ENCODE measurements at regions not wholly inside any gene's neighbourhood (a gene's known extent, or its start where the extent isn't known, plus 50 kb on each side); places are given as distances from the start of the nearest gene placed in this dataset.

DNA sequence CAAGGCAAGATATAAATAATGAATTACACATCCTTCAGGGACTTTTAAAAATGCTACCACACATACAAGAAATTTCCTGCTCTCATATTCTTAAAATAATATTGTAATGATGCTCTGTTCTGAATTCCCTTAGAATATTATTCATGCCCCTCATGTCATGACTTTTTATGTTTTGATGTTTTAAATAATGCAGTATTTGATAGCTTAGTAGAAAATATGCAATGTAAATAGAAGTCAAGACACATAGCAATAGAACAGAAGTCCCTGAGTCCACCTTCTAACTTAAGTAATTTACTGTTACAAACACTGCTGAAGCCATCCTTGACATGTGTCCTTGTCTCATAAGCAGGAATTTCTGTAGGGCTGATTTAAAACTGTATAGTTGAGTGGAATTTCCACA lies 1071.2 kb upstream of the LCORL start:
- H3K4me1 ChIP-seq (ENCODE audit: control insufficient read depth in 1 of 2, insufficient read depth in 2 of 2, low read depth in 1 of 2, low read length in 1 of 2) = no peaks in the 10 kb centered on the region

DNA sequence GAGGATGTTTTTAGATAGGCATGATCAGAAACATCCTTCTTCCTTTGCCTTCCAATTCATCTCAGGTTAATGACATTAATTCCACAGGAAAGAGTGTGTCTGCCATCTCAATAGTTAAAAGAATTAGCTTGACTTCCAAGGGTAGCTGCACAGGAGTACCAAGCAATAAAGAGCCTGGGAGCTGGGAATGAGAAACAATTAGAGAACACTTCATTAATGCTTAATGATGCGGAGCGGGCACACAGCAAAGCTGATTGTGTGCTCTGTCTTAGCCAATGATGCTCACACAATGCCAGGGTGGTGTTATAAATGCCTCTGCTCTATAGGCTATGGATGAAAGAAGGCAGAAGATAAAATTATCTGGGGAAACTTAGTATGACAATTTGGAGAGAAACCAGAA lies 1052.5 kb upstream of the LCORL start:
- 62% methylated on average over 2 of the region's 2 CpGs for WGBS (ENCODE audit: low lambda C conversion rate)
- no peak for TF ChIP-seq TAF1 (IDR thresholded peaks at IDR 0.05; ENCODE audit: borderline replicate concordance, low read depth, low read length)
- TF ChIP-seq, protein P1, sequence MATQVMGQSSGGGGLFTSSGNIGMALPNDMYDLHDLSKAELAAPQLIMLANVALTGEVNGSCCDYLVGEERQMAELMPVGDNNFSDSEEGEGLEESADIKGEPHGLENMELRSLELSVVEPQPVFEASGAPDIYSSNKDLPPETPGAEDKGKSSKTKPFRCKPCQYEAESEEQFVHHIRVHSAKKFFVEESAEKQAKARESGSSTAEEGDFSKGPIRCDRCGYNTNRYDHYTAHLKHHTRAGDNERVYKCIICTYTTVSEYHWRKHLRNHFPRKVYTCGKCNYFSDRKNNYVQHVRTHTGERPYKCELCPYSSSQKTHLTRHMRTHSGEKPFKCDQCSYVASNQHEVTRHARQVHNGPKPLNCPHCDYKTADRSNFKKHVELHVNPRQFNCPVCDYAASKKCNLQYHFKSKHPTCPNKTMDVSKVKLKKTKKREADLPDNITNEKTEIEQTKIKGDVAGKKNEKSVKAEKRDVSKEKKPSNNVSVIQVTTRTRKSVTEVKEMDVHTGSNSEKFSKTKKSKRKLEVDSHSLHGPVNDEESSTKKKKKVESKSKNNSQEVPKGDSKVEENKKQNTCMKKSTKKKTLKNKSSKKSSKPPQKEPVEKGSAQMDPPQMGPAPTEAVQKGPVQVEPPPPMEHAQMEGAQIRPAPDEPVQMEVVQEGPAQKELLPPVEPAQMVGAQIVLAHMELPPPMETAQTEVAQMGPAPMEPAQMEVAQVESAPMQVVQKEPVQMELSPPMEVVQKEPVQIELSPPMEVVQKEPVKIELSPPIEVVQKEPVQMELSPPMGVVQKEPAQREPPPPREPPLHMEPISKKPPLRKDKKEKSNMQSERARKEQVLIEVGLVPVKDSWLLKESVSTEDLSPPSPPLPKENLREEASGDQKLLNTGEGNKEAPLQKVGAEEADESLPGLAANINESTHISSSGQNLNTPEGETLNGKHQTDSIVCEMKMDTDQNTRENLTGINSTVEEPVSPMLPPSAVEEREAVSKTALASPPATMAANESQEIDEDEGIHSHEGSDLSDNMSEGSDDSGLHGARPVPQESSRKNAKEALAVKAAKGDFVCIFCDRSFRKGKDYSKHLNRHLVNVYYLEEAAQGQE (IDR thresholded peaks at IDR 0.05; ENCODE audit: low read depth, low read length) = no peak
- no peak for TF ChIP-seq IRF3 (IDR thresholded peaks at IDR 0.05; ENCODE audit: low read depth, low read length)
- TF ChIP-seq PBX3 (IDR thresholded peaks at IDR 0.05) = no peak
- TF ChIP-seq, protein P2, sequence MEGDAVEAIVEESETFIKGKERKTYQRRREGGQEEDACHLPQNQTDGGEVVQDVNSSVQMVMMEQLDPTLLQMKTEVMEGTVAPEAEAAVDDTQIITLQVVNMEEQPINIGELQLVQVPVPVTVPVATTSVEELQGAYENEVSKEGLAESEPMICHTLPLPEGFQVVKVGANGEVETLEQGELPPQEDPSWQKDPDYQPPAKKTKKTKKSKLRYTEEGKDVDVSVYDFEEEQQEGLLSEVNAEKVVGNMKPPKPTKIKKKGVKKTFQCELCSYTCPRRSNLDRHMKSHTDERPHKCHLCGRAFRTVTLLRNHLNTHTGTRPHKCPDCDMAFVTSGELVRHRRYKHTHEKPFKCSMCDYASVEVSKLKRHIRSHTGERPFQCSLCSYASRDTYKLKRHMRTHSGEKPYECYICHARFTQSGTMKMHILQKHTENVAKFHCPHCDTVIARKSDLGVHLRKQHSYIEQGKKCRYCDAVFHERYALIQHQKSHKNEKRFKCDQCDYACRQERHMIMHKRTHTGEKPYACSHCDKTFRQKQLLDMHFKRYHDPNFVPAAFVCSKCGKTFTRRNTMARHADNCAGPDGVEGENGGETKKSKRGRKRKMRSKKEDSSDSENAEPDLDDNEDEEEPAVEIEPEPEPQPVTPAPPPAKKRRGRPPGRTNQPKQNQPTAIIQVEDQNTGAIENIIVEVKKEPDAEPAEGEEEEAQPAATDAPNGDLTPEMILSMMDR (IDR thresholded peaks at IDR 0.05) = no peak
- TF ChIP-seq EZH2phosphoT487 (IDR thresholded peaks at IDR 0.05; ENCODE audit: borderline replicate concordance, low read depth) = no peak
- no peak for TF ChIP-seq TEAD4 (IDR thresholded peaks at IDR 0.05; ENCODE audit: borderline replicate concordance, insufficient read depth)
- TF ChIP-seq MAX (IDR thresholded peaks at IDR 0.05; ENCODE audit: low read depth) = no peak
- no peak for TF ChIP-seq JUND (IDR thresholded peaks at IDR 0.05)
- TF ChIP-seq TCF12 (IDR thresholded peaks at IDR 0.05) = no peak

More for the DNA sequence above, 1071.2 kb upstream of the LCORL start:
- H3K9me3 ChIP-seq = no peaks in the 10 kb centered on the region
- H4K20me1 ChIP-seq (ENCODE audit: insufficient read depth) = no peaks in the 10 kb centered on the region
- no peak for TF ChIP-seq RCOR1 (IDR thresholded peaks at IDR 0.05; ENCODE audit: low read length)
- TF ChIP-seq, protein P3, sequence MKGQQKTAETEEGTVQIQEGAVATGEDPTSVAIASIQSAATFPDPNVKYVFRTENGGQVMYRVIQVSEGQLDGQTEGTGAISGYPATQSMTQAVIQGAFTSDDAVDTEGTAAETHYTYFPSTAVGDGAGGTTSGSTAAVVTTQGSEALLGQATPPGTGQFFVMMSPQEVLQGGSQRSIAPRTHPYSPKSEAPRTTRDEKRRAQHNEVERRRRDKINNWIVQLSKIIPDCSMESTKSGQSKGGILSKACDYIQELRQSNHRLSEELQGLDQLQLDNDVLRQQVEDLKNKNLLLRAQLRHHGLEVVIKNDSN (IDR thresholded peaks at IDR 0.05; ENCODE audit: borderline replicate concordance, low read depth) = no peak
- TF ChIP-seq ELF1 (IDR thresholded peaks at IDR 0.05) = no peak
- no peak for TF ChIP-seq TEAD4 (IDR thresholded peaks at IDR 0.05; ENCODE audit: borderline replicate concordance, insufficient read depth)
- TF ChIP-seq, protein P2 (IDR thresholded peaks at IDR 0.05) = no peak
- no peak for TF ChIP-seq RFX5 (IDR thresholded peaks at IDR 0.05; ENCODE audit: low read length)
- no peak for TF ChIP-seq TCF12 (IDR thresholded peaks at IDR 0.05)
- no peak for TF ChIP-seq GATA2 (CRISPR knock-in tag; IDR thresholded peaks at IDR 0.05)
- no peak for TF ChIP-seq MAX (IDR thresholded peaks at IDR 0.05; ENCODE audit: low read depth)
- no peaks in the 10 kb centered on the region for H3K9me2 ChIP-seq
- no peak overlapping the region for H3K27ac ChIP-seq (ENCODE audit: low read depth in 2 of 2, low read length in 1 of 2)
- POLR2A ChIA-PET = no interaction called here
- no peaks in the 10 kb centered on the region for H3K79me2 ChIP-seq (ENCODE audit: insufficient read depth)
- CTCF ChIA-PET = no interaction called here
- no peak overlapping the region for H3K9ac ChIP-seq
- no peaks in the 10 kb centered on the region for H3K27me3 ChIP-seq (ENCODE audit: insufficient read depth)
- no peak overlapping the region for H3K4me3 ChIP-seq (ENCODE audit: low read depth in 2 of 2, low read length in 1 of 2)
- H3K36me3 ChIP-seq (replicated peaks in 1 of 2; ENCODE audit: control insufficient read depth in 1 of 2, insufficient read depth in 2 of 2, low read length in 1 of 2) = no peaks in the 10 kb centered on the region
- no peak overlapping the region for H3K4me2 ChIP-seq
- DNase-seq = no peak
- H2AFZ ChIP-seq (ENCODE audit: low read depth) = no peak overlapping the region
- H3F3A ChIP-seq (replicated peaks; ENCODE audit: insufficient read depth) = no peaks in the 10 kb centered on the region

More for the DNA sequence above, 1052.5 kb upstream of the LCORL start:
- no peaks in the 10 kb centered on the region for H3K27me3 ChIP-seq (ENCODE audit: insufficient read depth)
- no peak overlapping the region for H3K9ac ChIP-seq
- no peaks in the 10 kb centered on the region for H3K79me2 ChIP-seq (ENCODE audit: insufficient read depth)
- H3K9me2 ChIP-seq = no peaks in the 10 kb centered on the region
- CTCF ChIA-PET = no interaction called here
- H3F3A ChIP-seq (replicated peaks; ENCODE audit: insufficient read depth) = no peaks in the 10 kb centered on the region
- H4K20me1 ChIP-seq (ENCODE audit: insufficient read depth) = no peaks in the 10 kb centered on the region
- H3K4me2 ChIP-seq = no peak overlapping the region
- H3K4me1 ChIP-seq (ENCODE audit: control insufficient read depth in 1 of 2, insufficient read depth in 2 of 2, low read depth in 1 of 2, low read length in 1 of 2) = no peaks in the 10 kb centered on the region
- H3K36me3 ChIP-seq (replicated peaks in 1 of 2; ENCODE audit: control insufficient read depth in 1 of 2, insufficient read depth in 2 of 2, low read length in 1 of 2) = no peaks in the 10 kb centered on the region
- DNase-seq = no peak
- no peak overlapping the region for H3K4me3 ChIP-seq (ENCODE audit: low read depth in 2 of 2, low read length in 1 of 2)
- H3K9me3 ChIP-seq = no peaks in the 10 kb centered on the region
- no peak overlapping the region for H2AFZ ChIP-seq (ENCODE audit: low read depth)
- no peak overlapping the region for H3K27ac ChIP-seq (ENCODE audit: low read depth in 2 of 2, low read length in 1 of 2)
- POLR2A ChIA-PET = no interaction called here

Measured in SK-N-SH (cell line).